Stimulated activated CD8-positive, alpha-beta memory T cell treated with anti-CD3 and anti-CD28 coated beads, Interleukin-15, amount 100 ng/mL, for 1 hour (primary cell): ENCODE measurements at regions not wholly inside any gene's neighbourhood (a gene's known extent, or its start where the extent isn't known, plus 50 kb on each side); places are given as distances from the start of the nearest gene placed in this dataset.
"Not testable (repeated sequence)": the region's sequence is repeated elsewhere in the genome, so short reads cannot be mapped to it uniquely, and the experiment has no call there.

ENCODE experiments used
- DNase-seq: peaks from one replicate; pipeline ENCODE4 v3.0.0-alpha.2; 2020; ENCODE audit warnings: low read depth

GRCh38 chr3:14252321-14253021 lies 73.9 kb downstream of the LSM3 start:
- no peak for DNase-seq

- no peak for DNase-seq
Measured at GRCh38 chr3:14253022-14253706, 74.5 kb downstream of the LSM3 start.

GRCh38 chr3:14253707-14254382 lies 75.2 kb downstream of the LSM3 start:
- no peak for DNase-seq

GRCh38 chr3:14254812-14255702 lies 76.4 kb downstream of the LSM3 start:
- no peak for DNase-seq

GRCh38 chr3:14256046-14256445 lies 77.4 kb downstream of the LSM3 start:
- no peak for DNase-seq

- DNase-seq: no peak
Measured at GRCh38 chr3:14256561-14257342, 78.1 kb downstream of the LSM3 start.

GRCh38 chr3:14258906-14259904 lies 80.6 kb downstream of the LSM3 start:
- DNase-seq: no peak

GRCh38 chr3:14260463-14260862 lies 81.8 kb downstream of the LSM3 start:
- no peak for DNase-seq

- DNase-seq: peak; percentile 63
Measured at GRCh38 chr3:14261229-14261628, 82.6 kb downstream of the LSM3 start.

- DNase-seq: no peak
Measured at GRCh38 chr3:14262212-14262611, 83.6 kb downstream of the LSM3 start.

GRCh38 chr3:14262867-14263266 lies 84.2 kb downstream of the LSM3 start:
- DNase-seq: no peak

GRCh38 chr3:14263317-14264005 lies 84.8 kb downstream of the LSM3 start:
- no peak for DNase-seq

- DNase-seq: no peak
Measured at GRCh38 chr3:14265246-14265962, 86.8 kb downstream of the LSM3 start.

GRCh38 chr3:14266361-14266760 lies 87.7 kb downstream of the LSM3 start:
- no peak for DNase-seq

- no peak for DNase-seq
Measured at GRCh38 chr3:14267976-14268375, 89.4 kb downstream of the LSM3 start.

GRCh38 chr3:14268897-14269296 lies 90.3 kb downstream of the LSM3 start:
- DNase-seq: no peak

GRCh38 chr3:14272041-14272958 lies 93.7 kb downstream of the LSM3 start:
- DNase-seq: not testable (repeated sequence)
